ENCODE measurements at regions not wholly inside any gene's neighbourhood (a gene's known extent, or its start where the extent isn't known, plus 50 kb on each side); places are given as distances from the start of the nearest gene placed in this dataset.

- no peak for TF ChIP-seq GATA2 (IDR thresholded peaks at IDR 0.05; ENCODE audit: low read depth, low read length)
- no peak for TF ChIP-seq GATA3 (IDR thresholded peaks at IDR 0.05; ENCODE audit: low read depth, low read length)
These were observed 949.0 kb upstream of the SEMA6D start for GRCh38 chr15:46768287-46768686.
